NOMO-1 (cell line): ENCODE measurements at regions not wholly inside any gene's neighbourhood (a gene's known extent, or its start where the extent isn't known, plus 50 kb on each side); places are given as distances from the start of the nearest gene placed in this dataset.
"Not testable (repeated sequence)": the region's sequence is repeated elsewhere in the genome, so short reads cannot be mapped to it uniquely, and the experiment has no call there.

Source experiments
- DNase-seq, 2 experiments: peaks; one replicate each; lab custom pipeline; 2025; ENCODE audit not compliant: unreplicated experiment in 2 of 2; lab: John Stamatoyannopoulos, UW

DNA sequence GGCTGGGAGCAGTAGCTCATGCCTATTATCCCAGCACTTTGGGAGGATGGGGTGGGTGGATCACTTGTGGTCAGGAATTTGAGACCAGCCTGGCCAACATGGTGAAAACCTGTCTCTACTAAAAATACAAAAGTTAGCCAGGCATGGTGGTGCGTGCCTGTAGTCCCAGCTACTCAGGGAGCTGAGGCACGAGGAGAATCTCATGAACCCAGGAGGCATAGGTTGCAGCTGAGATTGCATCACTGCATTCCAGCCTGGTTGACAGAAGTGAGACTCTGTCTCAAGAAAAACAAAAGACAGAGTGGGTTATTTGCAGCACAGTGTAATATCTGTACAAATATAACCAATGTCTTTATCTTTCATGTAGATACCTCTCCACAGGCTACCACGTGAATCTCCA is 606.2 kb upstream of the CITED2 start:
- not testable (repeated sequence) for DNase-seq

DNA sequence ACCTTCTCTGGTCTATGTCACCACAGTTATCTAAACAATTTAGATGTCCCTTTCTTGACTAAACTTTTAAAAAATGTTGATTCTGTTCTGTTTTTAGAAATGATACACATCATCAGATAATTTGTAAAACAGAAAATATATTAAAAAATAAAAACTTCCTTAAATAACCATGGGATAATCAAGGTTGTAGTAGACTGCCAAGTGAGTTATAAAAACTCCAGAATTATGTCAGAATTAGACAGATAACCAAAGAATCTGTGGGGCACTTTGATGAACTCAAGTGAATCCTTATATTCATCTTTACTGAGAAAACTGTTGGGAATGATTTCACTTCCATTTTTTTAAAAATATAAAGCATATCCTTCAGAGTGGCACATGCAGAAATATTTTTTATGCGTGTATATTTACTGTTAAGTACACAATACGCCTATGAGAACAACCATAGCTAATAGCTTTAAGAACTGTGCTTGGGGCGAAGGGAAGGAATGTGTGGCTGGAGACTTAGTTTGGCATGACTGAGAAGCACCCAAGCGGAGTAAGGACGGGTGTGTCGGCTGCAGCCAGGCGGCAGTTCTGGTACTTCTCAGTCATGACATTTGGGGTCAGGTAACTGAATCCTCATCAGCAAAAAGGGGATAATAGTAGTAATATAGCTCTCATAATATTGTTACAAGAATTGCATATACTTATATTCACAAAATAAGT is 604.7 kb upstream of the CITED2 start:
- no peak for DNase-seq

DNA sequence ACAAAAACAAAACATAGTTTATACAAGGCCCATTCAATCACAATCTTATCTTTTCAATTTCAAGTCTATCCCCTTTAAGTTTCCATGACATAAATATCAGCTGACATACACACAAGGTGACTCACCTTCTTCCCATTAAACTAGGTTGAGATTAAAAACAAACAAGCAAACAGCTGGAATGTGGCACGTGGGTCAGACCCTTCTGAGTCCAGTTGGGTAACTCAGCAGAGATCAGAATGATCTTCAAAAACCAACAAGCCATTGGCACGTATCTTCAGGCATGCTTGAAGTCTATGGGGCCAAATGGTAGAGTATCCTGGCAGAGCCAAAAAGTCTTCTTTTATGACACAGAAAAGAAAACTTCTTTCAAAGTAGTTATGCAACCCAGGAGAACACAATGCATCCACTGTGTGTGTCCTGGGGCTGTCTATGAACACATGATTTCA is 603.5 kb upstream of the CITED2 start:
- DNase-seq, result no peak

DNA sequence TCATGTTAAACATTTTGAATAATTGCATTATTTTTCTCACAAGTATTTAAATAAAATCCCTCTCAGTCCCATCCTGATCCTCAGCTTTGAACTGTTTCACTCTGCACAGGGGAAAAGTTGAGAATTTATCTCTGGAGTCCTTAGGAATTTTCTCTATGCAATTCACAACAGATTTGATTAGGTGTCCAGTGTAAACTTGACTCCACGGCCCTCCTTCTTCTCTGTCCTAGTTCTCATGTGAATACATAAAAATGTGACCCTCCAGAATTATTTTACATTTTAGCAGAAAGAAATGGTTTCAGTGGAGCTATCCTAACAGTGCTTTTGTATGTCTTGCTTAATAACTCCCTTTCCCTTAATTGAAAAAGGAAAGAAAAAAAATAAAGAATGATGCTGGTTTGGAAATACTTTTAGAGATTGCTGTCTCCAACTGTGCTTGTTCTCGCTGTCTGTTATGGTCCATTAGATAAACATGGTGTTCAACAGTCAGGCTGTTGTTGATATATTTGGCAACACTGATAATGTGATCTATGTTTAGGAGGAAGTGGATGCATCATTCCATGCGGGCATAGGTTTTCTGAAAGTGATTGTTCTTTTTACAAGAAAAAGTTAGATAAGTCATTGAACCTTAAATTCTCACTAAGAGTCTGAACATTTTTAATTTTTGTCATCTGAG is 599.4 kb upstream of the CITED2 start:
- no peak for DNase-seq

DNA sequence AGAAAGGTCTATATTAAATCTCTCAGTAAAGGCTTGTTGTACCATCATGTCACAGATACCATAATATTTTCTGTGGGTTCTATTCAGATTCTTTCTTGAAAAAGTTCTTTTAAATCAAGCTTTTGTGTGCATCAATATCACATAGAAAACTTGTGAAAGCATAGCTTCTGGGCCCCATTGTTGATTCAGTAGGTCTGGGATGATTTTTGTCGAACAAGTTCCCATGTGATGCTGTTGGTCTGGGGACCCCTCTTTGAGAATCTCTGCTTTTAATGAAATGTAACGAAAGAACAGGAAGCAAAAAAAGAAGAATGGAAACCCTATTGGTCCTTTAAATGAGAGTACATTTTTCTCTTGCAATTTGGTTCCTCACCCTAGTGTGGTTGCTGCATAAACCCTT is 597.7 kb upstream of the CITED2 start:
- DNase-seq, result no peak

DNA sequence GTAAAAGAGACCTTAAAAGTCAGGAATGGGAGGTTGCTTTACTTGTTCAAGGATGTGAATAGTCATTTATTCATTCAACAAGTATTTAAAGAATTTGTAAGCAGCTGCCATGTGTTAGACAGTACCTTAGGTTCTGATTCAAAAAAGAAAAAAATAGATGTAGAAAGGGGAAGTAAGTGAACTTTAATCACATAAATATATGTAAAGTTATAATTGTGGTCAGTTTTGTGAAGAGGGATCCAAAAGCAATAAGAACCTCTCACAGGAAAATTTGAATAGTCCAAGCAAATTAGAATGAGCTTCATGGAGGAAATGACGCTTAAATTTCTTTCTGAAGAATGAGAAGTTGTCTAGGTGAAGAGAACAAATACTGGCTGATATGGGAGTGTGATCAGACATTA is 596.1 kb upstream of the CITED2 start:
- no peak for DNase-seq

DNA sequence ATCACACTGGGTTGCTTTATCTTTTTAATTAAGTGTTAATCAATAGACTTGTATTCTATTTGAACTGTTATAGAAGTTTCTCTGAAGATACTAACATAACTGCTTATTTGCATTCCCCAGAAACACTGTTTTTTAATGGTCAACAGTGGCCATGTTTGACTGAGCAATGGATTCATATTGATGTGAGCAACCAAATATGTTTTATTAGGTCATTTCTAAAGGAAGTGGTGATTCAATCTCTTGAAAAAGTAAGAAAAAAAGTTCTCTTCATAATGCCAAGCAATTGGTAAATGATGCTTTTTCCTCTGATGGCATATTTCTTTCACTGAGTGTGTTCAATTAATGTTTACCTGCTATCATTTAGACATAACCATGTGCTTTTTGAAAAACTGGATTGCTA is 593.0 kb upstream of the CITED2 start:
- no peak for DNase-seq

DNA sequence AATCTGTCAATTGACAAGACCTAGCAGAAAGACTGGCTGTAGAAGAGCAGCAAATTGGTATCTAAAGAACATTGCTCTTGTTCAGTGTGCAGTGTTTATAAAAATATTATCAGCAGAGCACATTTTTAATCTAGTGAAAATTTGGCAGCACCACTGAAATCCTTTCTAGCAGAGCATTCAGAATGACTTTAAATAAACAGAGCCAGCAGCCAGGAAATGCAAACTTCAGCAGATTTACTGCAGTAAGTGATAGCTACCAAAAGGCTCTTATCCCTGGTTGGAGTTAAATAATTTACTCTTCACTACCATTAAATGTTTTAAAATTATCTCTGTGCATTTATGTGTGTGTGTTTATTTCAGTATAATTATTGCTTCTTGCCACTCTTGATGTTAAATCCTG is 590.9 kb upstream of the CITED2 start:
- DNase-seq, result no peak

DNA sequence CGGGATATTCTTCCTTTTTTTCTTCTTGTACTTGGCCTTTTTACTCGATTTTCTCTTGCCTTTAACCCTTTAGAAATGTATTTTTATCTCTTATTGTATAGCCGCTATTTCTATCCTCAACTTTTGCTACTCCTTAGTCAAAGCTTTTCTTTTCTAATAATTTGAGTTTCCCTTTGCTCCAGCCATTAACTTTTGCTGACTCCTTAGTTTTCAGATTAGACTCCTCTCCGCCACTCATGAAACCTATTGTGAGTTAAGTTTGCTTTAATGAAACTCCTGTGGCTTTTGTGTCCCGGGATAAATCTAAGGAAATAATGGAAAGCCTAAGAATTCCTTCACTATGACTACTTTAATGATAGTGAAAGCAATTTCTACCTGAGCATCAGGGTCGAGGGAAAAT is 590.3 kb upstream of the CITED2 start:
- DNase-seq, result no peak

DNA sequence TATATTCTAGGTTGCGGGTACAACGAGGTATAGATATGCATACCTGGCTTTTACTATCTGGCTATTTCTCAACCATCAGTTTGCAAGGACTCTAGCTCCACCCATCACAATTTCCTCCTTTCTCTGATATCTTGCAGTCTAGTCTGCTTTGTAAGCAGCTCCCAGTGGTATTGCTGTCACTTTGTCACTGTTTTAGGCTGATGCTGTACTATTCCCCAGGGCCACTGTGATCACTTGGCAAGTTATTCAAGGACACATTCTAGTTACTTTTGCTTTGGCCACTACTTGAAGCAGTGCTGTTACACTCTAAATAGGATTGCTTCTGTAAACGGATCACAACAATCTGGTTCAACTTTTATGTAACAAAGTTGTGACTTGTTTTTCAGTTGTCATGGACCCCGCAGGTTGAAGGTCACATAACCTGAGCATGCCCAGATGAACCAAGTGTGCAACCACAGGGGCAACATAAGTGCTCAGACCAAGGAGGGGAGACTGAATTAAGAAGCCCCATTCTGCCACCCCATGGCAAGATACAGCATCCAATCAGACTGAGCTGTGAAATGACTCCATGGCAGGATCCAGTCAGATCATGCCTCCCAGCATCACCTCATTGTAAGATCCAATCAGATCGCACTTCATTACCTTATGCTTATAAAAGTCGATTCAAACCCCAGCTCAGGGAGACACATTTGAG is 588.4 kb upstream of the CITED2 start:
- DNase-seq, result no peak

DNA sequence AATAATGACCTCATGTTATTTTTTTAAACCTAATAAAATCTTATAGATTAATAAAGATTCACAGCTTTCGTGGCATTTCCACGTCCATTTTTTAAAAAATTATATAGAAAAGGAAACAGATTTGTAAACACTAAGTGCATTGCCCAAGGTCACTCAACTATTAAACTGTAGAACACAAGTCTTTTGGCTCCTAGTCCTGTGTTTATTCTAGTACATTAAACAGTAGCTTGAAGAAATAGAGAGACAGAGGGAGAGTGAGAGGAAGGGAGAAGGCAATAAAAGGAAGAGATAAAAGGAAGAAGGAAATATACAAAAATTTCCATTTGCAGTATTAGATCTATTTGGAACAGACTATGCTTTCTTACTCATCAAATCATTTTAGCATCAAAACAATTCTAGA is 586.7 kb upstream of the CITED2 start:
- no peak for DNase-seq

DNA sequence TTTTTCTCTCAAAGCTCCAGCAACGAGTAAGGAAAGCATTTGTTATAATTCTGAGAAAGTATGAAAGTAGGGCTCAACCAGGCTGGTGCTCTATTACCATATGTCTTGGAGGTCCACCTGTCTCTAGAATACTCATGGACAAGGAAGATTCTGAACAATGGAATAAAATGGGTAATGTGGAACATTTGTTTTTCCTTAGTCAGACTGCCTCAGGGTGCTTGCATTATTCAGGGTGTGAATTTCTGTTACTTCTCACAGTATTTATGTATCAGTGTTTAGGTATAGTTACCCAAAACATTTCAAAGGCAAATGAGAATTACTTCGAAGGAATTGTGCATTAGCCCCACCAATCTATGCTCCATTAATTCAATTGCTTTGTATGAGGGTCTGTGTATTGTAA is 586.2 kb upstream of the CITED2 start:
- DNase-seq, result no peak

DNA sequence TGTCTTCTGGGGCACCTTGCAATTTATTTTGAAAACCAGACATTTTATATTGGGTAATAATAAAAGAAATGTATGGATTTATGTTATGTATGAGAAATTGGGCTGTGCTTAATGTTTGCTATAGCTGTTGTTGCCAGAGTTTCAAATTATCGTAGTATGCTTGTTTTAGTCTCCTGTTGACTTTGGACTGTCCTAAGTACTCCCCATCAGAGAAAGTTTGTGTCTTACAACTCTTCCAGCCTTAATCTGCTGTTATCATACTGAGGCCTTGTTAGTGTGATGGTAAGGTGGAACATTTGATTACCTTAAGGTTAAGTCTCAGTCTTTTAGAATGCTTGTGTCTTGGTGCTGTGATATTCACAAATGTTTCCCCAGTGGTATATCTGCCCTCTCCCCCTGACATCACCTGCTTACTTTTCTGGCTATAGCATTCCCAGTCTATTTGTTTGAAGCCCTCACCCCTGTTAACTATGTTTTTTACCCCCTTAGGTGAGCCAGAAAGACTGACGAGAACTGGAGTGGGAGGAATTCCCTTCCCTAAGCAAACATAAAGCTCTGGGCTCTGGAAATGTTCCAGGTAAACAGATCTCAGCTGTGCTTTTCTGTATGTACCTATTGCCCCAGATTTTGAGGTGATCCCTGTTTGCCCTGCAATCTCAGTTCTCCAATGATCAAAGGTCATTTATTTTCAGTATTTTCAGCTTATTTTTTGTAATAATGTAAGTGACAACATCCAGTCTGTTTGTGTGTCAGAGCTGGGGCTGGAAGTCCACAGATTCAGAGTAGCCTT is 581.1 kb upstream of the CITED2 start:
- DNase-seq, result no peak

DNA sequence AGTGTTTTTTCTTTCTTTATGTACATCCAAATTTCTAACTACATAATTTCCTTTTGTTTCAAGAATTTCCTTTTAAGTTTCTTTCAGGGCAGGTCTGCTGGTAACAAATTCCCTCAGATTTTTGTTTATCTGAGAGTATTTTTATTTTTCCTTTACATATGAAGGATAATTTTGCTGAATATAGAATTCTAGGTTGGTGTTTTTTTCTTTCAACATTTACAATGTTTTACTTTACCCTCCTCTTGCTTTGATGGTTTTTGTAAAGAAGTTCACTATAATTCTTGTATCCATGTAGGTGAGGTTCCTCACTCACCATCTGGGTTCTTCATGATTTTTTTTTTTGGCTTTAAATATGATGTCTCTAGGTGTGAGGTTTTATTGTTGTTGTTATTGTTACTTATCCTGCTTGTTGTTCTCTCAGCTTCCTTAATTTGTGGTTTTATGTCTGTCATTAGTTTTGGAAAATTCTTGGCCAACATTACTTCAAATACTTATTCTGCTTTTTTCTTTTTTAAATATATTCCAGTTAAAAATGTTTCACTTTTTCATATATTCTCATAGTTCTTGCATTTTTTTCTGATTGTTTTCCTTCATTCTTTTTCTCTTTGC is 580.1 kb upstream of the CITED2 start:
- DNase-seq, result no peak

DNA sequence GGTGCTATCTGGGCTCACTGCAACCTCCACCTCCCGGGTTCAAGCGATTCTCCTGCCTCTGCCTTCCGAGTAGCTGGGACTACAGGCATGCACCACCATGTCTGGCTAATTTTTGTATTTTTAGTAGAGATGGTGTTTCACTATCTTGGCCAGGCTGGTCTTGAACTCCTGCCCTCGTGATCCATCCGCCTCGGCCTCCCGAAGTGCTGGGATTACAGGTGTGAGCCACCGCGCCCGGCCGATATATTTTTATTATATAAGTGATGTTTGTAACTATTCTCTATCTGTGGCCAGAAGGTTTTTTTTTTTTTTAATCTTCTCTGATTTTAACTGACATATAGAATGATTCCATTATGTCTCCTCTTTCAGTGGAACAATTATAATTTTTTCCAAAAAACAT is 579.3 kb upstream of the CITED2 start:
- not testable (repeated sequence) for DNase-seq

DNA sequence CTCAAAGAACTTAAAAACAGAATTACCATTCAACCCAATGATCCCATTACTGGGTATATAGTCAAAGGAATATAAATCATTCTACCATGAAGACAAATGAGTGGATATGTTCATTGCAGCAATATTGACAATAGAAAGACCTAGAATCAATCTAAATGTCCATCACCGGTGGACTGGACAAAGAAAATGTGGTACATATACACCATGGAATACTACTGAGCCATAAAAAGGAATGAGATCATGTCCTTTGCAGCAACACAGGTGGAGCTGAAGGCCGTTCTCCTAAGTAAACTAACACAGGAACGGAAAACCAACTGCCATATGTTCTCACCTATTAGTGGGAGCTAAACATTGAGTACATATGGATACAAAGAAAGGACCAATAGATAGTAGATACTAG is 576.7 kb upstream of the CITED2 start:
- no peak for DNase-seq

DNA sequence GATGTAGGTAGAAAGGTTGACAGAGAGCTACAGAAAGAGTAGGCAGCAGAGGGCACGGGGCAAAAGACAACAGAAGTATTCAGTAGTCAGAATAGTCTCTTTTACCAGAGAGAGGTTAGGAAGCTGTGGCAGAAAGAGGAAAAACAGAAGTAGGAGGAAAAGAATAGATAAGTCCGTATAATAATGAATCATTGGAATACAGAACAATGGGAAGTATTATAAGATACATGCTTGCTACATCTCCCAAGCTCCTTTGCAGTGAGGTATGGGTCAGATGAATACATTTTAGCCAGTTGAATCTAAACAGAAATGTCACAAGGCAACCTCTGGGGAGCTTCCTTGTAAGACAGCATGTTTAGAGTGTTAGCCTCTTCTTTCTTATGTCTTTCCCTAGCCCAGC is 570.5 kb upstream of the CITED2 start:
- no peak for DNase-seq

DNA sequence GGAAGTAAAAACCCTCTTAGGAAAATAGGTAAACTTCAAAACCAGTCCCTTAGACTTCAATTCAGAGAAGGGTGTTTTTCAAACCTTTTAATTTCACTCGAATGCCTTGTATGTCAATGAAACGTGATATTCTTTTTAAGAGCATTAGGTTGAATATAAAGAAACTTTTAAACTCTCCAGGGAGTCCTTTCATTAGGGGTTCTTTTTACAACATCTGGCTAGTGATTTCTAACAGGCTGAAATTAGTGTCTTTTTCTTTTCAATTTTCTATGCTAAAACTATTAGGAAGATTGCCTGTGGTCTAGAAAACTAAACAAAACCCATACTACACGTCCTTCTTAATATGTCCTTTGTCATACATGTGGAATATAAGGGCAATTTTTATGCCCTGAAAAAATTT is 569.7 kb upstream of the CITED2 start:
- no peak for DNase-seq

DNA sequence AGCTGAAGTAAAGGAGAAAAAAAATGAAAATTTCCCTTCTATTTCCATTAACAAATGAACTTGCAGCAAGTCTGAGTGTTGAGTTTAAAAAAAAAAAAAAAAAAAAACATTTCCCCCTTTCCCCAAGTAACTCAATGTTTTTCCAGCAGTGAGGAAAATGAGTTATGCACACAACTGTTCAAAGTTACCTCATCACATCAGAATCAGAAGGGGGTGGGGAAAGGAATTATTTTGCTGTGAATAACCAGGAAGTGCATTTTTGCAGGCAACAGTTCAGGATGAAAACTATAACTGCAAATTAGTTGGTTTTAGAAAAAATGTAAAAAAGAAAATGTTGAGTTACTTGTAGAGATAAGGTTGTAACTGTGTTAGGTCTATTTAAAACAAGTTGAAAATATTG is 568.9 kb upstream of the CITED2 start:
- no peak for DNase-seq

DNA sequence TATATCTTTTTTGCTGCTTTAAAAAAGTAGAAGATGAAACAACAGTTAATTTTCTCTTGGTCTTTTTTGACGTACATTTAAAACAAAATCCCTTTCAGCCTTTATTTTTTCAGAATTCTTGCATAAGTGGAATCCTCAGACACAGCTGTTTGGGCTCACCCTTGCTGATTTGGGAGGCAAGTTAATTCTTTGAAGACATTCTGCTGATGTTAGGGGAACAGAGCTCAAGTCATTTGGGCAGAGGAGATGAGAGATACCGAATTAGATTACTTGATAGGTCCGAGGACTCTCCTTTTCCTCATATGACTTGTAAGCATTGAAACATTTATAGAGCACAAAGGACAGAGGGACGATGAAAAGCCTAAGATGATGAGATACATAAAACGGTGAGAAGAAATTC is 567.9 kb upstream of the CITED2 start:
- DNase-seq, result no peak

DNA sequence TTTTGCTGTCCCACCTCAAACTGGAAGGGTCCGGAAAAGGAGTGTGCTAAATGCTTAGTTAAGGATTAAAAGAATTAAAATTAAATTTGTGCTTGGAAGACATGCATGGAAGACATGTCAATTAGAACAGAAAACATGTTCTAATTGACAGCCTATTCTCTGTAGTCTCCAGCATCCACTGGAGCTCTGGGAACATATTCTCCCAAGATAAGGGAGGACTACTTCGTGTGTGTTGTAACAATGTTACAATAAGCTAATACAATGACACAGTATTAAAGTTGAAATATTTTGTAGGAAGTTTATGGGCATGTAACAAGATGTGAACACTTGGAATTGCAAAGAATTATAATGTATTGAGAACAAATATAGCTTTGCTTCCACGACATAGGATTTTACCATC is 567.4 kb upstream of the CITED2 start:
- no peak for DNase-seq
